ENCODE measurements at regions not wholly inside any gene's neighbourhood (a gene's known extent, or its start where the extent isn't known, plus 50 kb on each side); places are given as distances from the start of the nearest gene placed in this dataset.

GRCh38 chr13:105342281-105342820 lies 1193.1 kb downstream of the EFNB2 start:
- no peak overlapping the region for H3K4me3 ChIP-seq (replicated peaks; ENCODE audit: low read depth, low read length)
- no peak for DNase-seq (ENCODE audit: extremely low read depth, insufficient read length)
- TF ChIP-seq, protein P1, sequence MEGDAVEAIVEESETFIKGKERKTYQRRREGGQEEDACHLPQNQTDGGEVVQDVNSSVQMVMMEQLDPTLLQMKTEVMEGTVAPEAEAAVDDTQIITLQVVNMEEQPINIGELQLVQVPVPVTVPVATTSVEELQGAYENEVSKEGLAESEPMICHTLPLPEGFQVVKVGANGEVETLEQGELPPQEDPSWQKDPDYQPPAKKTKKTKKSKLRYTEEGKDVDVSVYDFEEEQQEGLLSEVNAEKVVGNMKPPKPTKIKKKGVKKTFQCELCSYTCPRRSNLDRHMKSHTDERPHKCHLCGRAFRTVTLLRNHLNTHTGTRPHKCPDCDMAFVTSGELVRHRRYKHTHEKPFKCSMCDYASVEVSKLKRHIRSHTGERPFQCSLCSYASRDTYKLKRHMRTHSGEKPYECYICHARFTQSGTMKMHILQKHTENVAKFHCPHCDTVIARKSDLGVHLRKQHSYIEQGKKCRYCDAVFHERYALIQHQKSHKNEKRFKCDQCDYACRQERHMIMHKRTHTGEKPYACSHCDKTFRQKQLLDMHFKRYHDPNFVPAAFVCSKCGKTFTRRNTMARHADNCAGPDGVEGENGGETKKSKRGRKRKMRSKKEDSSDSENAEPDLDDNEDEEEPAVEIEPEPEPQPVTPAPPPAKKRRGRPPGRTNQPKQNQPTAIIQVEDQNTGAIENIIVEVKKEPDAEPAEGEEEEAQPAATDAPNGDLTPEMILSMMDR (IDR thresholded peaks at IDR 0.05; ENCODE audit: insufficient read depth, low read length, poor library complexity, severe bottlenecking): no peak
- H3K36me3 ChIP-seq (ENCODE audit: control insufficient read depth, insufficient read depth, low read length): no peaks in the 10 kb centered on the region
- no peaks in the 10 kb centered on the region for H3K27me3 ChIP-seq (replicated peaks; ENCODE audit: control insufficient read depth, insufficient read depth, low read length)

DNA sequence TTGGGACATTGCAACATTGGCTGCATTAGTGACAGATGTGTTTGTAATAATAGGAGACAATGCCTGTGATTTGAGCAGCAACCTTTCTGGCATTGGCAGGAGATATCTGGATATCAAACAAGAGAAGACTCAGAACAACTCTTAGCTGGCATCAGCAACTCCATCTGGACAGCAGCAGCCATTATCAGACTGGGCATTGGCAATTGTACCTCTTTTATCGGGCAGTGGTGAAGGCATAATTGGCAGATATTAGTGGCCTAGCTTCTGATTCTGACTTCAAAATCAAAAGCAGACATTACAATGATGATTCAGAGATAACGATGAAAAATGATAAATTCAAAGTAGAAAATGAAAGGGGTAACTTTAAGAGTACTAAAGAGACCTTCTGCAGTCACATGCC lies 1193.7 kb downstream of the EFNB2 start:
- H3K27me3 ChIP-seq (replicated peaks; ENCODE audit: control insufficient read depth, insufficient read depth, low read length): no peaks in the 10 kb centered on the region

DNA sequence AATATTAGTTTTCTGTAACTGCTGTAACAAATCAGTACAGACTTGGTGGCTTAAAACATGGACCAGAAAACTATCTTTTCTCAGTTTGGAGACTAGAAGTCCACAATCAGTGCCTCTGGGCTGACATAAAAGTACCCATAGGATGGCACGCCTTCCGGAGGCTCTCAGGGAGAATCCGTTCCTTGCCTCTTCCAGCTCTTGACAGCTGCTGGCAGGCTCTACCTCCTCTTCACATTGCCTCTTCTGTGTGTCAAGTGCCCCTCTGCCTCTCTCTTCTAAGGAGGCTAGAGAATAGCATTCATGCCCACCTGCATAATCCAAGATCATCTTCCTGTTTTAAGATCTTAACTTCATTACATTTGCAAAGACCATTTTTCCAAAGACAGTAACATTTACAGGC lies 1194.2 kb downstream of the EFNB2 start:
- TF ChIP-seq, protein P1 (IDR thresholded peaks at IDR 0.05; ENCODE audit: insufficient read depth, low read length, poor library complexity, severe bottlenecking): no peak
- Histone ChIP-seq H3K27me3 (replicated peaks; ENCODE audit: control insufficient read depth, insufficient read depth, low read length) (no peaks in the 10 kb centered on the region), H3K4me3 (replicated peaks; ENCODE audit: low read depth, low read length) (no peak overlapping the region), H3K36me3 (ENCODE audit: control insufficient read depth, insufficient read depth, low read length) (no peaks in the 10 kb centered on the region)
- no peak for DNase-seq (ENCODE audit: extremely low read depth, insufficient read length)

More for the DNA sequence above, 1193.7 kb downstream of the EFNB2 start:
- H3K36me3 ChIP-seq (ENCODE audit: control insufficient read depth, insufficient read depth, low read length): no peaks in the 10 kb centered on the region
- DNase-seq (ENCODE audit: extremely low read depth, insufficient read length): no peak
- H3K4me3 ChIP-seq (replicated peaks; ENCODE audit: low read depth, low read length): no peak overlapping the region
- TF ChIP-seq, protein P1 (IDR thresholded peaks at IDR 0.05; ENCODE audit: insufficient read depth, low read length, poor library complexity, severe bottlenecking): no peak

GRCh38 chr13:105340061-105340606 lies 1195.3 kb downstream of the EFNB2 start:
- no peaks in the 10 kb centered on the region for H3K36me3 ChIP-seq (ENCODE audit: control insufficient read depth, insufficient read depth, low read length)
- no peaks in the 10 kb centered on the region for H3K27me3 ChIP-seq (replicated peaks; ENCODE audit: control insufficient read depth, insufficient read depth, low read length)
- DNase-seq (ENCODE audit: extremely low read depth, insufficient read length): no peak
- TF ChIP-seq, protein P1 (IDR thresholded peaks at IDR 0.05; ENCODE audit: insufficient read depth, low read length, poor library complexity, severe bottlenecking): no peak
- H3K4me3 ChIP-seq (replicated peaks; ENCODE audit: low read depth, low read length): no peak overlapping the region

DNA sequence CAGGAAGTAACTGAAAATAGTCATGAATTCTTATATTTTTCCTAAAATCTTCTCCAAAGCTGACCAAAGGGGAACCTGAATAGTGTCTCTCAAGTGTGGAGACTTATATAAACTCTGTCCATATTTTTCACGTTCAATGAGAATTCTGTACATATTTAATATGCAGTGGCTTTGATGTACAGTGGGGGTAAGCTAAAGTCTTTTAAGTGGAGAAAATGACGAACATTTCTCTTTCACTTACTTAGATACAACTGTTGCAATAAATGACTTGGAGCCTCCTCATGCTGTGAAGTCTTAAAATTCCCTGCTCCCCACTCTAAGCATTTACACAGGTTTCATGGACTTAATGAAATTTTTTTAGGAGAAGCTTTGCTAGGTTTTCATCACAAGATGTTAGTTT lies 1196.7 kb downstream of the EFNB2 start:
- TF ChIP-seq, protein P1 (IDR thresholded peaks at IDR 0.05; ENCODE audit: insufficient read depth, low read length, poor library complexity, severe bottlenecking): no peak
- no peaks in the 10 kb centered on the region for H3K36me3 ChIP-seq (ENCODE audit: control insufficient read depth, insufficient read depth, low read length)
- no peaks in the 10 kb centered on the region for H3K27me3 ChIP-seq (replicated peaks; ENCODE audit: control insufficient read depth, insufficient read depth, low read length)
- no peak for DNase-seq (ENCODE audit: extremely low read depth, insufficient read length)
- no peak overlapping the region for H3K4me3 ChIP-seq (replicated peaks; ENCODE audit: low read depth, low read length)

DNA sequence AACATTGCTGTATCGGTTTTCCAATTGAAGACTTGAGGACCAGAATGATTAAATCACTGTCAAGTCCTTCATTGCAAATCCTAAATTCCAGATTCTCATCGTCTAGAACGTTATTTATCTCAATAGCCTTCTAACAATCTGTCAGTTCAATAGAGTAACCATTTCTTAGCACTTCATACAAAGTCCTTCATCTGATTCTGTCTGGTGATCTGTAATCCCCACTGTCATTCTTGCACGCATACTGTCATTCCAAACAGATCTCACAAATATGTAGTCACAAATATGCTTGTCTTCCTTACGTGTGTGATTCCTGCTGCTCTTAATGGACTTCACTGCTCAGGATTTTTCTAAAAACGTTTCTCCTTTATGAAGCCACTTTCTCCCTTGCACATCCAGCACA lies 1197.5 kb downstream of the EFNB2 start:
- TF ChIP-seq, protein P1 (IDR thresholded peaks at IDR 0.05; ENCODE audit: insufficient read depth, low read length, poor library complexity, severe bottlenecking): no peak
- no peaks in the 10 kb centered on the region for H3K27me3 ChIP-seq (replicated peaks; ENCODE audit: control insufficient read depth, insufficient read depth, low read length)
- no peak for DNase-seq (ENCODE audit: extremely low read depth, insufficient read length)
- no peaks in the 10 kb centered on the region for H3K36me3 ChIP-seq (ENCODE audit: control insufficient read depth, insufficient read depth, low read length)
- no peak overlapping the region for H3K4me3 ChIP-seq (replicated peaks; ENCODE audit: low read depth, low read length)
